ENCODE measurements at regions not wholly inside any gene's neighbourhood (a gene's known extent, or its start where the extent isn't known, plus 50 kb on each side); places are given as distances from the start of the nearest gene placed in this dataset.

GRCh38 chrX:155673338-155673737 lies 60.6 kb upstream of the TMLHE start:
- H3K56ac ChIP-seq (ENCODE audit: low read length) = no peak overlapping the region
- H3K4me3 ChIP-seq (ENCODE audit: low read length) = no peak overlapping the region
- H3K4ac ChIP-seq (ENCODE audit: low read depth, low read length) = no peak overlapping the region
- no peak overlapping the region for H3K18ac ChIP-seq (ENCODE audit: low read length)
- no peak overlapping the region for H2BK5ac ChIP-seq (ENCODE audit: low read length)
- no peak overlapping the region for H4K5ac ChIP-seq (ENCODE audit: low read length)
- H2BK15ac ChIP-seq (replicated peaks; ENCODE audit: low read depth) = no peak overlapping the region
- no peak overlapping the region for H3K9ac ChIP-seq (ENCODE audit: low read length)
- no peak overlapping the region for H3K23ac ChIP-seq (ENCODE audit: low read length)
- H3K4me2 ChIP-seq (ENCODE audit: low read length) = no peak overlapping the region
- H3K27ac ChIP-seq (ENCODE audit: low read depth, low read length) = no peak overlapping the region
- no peaks in the 10 kb centered on the region for H3K79me2 ChIP-seq (ENCODE audit: control insufficient read depth, insufficient read depth, low read length)
- H2AK5ac ChIP-seq (ENCODE audit: low read length) = no peak overlapping the region
- H3K27me3 ChIP-seq (ENCODE audit: insufficient read depth, low read length, poor library complexity) = no peaks in the 10 kb centered on the region
- no peak for DNase-seq
- H3K36me3 ChIP-seq (ENCODE audit: control insufficient read depth, insufficient read depth, low read length) = no peaks in the 10 kb centered on the region
- H2BK120ac ChIP-seq (ENCODE audit: low read depth, low read length) = no peak overlapping the region
- no peaks in the 10 kb centered on the region for H3K4me1 ChIP-seq (ENCODE audit: control insufficient read depth, low read depth, low read length)
- H3K79me1 ChIP-seq (ENCODE audit: low read length) = no peaks in the 10 kb centered on the region
- H4K8ac ChIP-seq (ENCODE audit: low read depth, low read length) = no peak overlapping the region

- no peak overlapping the region for H2BK5ac ChIP-seq (ENCODE audit: low read length)
- no peak overlapping the region for H3K23ac ChIP-seq (ENCODE audit: low read length)
- H3K79me2 ChIP-seq (ENCODE audit: control insufficient read depth, insufficient read depth, low read length) = no peaks in the 10 kb centered on the region
- no peak overlapping the region for H3K9ac ChIP-seq (ENCODE audit: low read length)
- H3K4ac ChIP-seq (ENCODE audit: low read depth, low read length) = no peak overlapping the region
- no peak for DNase-seq
- H2BK120ac ChIP-seq (ENCODE audit: low read depth, low read length) = no peak overlapping the region
- H3K18ac ChIP-seq (ENCODE audit: low read length) = no peak overlapping the region
- H3K79me1 ChIP-seq (ENCODE audit: low read length) = no peaks in the 10 kb centered on the region
- no peak overlapping the region for H3K4me2 ChIP-seq (ENCODE audit: low read length)
- H3K4me3 ChIP-seq (ENCODE audit: low read length) = no peak overlapping the region
- no peaks in the 10 kb centered on the region for H3K27me3 ChIP-seq (ENCODE audit: insufficient read depth, low read length, poor library complexity)
- H2BK15ac ChIP-seq (replicated peaks; ENCODE audit: low read depth) = no peak overlapping the region
- no peak overlapping the region for H4K8ac ChIP-seq (ENCODE audit: low read depth, low read length)
- H3K4me1 ChIP-seq (ENCODE audit: control insufficient read depth, low read depth, low read length) = no peaks in the 10 kb centered on the region
- no peak overlapping the region for H2AK5ac ChIP-seq (ENCODE audit: low read length)
- no peaks in the 10 kb centered on the region for H3K36me3 ChIP-seq (ENCODE audit: control insufficient read depth, insufficient read depth, low read length)
- no peak overlapping the region for H3K56ac ChIP-seq (ENCODE audit: low read length)
- H4K5ac ChIP-seq (ENCODE audit: low read length) = no peak overlapping the region
- no peak overlapping the region for H3K27ac ChIP-seq (ENCODE audit: low read depth, low read length)
- no CpG with 5 or more reads among the region's 2 CpGs for WGBS (ENCODE audit: extremely low coverage, insufficient coverage, low lambda C conversion rate)
These were observed 54.0 kb upstream of the TMLHE start for GRCh38 chrX:155666741-155667140.
